Stomach (tissue), 8 donors: ENCODE measurements at regions not wholly inside any gene's neighbourhood (a gene's known extent, or its start where the extent isn't known, plus 50 kb on each side); places are given as distances from the start of the nearest gene placed in this dataset.

ENCODE experiments used
- DNase-seq, 2 donors: peaks; one replicate each; pipeline versions ENCODE4 v3.0.0 to v3.0.0-alpha.2; 2013 to 2019
- H3K27ac ChIP-seq, 5 donors: fragments of 200-600 bp in 4 of 5; sonication (generic) in 4 of 5; one replicate each; pipeline ENCODE4 v1.5.1; 2013 to 2019; ENCODE audit warnings: mild to moderate bottlenecking in 1 of 5, moderate library complexity in 1 of 5
- H3K27me3 ChIP-seq, 3 donors: fragments of 200-600 bp; sonication (generic); one replicate each; pipeline ENCODE4 v1.5.1; 2017 to 2019; ENCODE audit warnings: mixed run types in 1 of 3
- H3K36me3 ChIP-seq, 4 donors: fragments of 200-600 bp; sonication (generic); 1 replicate in 3 of 4; 2 replicates in 1 of 4; pipeline ENCODE4 v1.5.1; 2016 to 2019
- H3K4me1 ChIP-seq, 4 donors: fragments of 200-600 bp; sonication (generic); one replicate each; pipeline ENCODE4 v1.5.1; 2016 to 2019
- H3K4me3 ChIP-seq, 4 donors: fragments of 200-600 bp; sonication (generic) in 3 of 4; one replicate each; pipeline ENCODE4 v1.5.1; 2016 to 2019; ENCODE audit warnings: mild to moderate bottlenecking in 1 of 4
- H3K9me3 ChIP-seq, 4 donors: fragments of 200-600 bp; sonication (generic); one replicate each; pipeline ENCODE4 v1.5.1; 2016 to 2019
- CTCF ChIP-seq, 7 experiments: fragments of 450-650 bp in 4 of 7; fragments of 200-600 bp in 3 of 7; sonication (generic) in 3 of 7; IDR thresholded peaks; one replicate each; pipeline ENCODE4 v1.5.1; 2016 to 2019; ENCODE audit warnings: antibody characterized with exemption in 7 of 7, control low read depth in 2 of 7, mild to moderate bottlenecking in 1 of 7
- EP300 ChIP-seq: sonication (generic); formaldehyde crosslinking; IDR thresholded peaks from one replicate; pipeline ENCODE4 v1.6.1; 2017; ENCODE audit warnings: antibody characterized with exemption
- POLR2A ChIP-seq, 4 donors: fragments of 450-650 bp; IDR thresholded peaks; one replicate each; pipeline ENCODE4 v1.6.1; 2016; ENCODE audit warnings: antibody characterized with exemption in 4 of 4, control low read depth in 2 of 4, mild to moderate bottlenecking in 1 of 4, moderate library complexity in 1 of 4
- POLR2AphosphoS5 ChIP-seq, 3 donors: sonication (generic); formaldehyde crosslinking; IDR thresholded peaks; one replicate each; pipeline ENCODE4 v1.6.1; 2016; ENCODE audit warnings: antibody characterized with exemption in 3 of 3
- WGBS, 5 donors: extraction: QIAGEN DNeasy Blood & Tissue Kit in 3 of 5; methylation state at CpG; one replicate each; pipeline versions ENCODE4 v1.1.5 to v1.1.7; 2013 to 2018; 5-methylcytosine and 5-hydroxymethylcytosine counted together
- intact Hi-C: fragments of 100-400 bp; cut with DNase I; formaldehyde crosslinking; loops from one replicate; pipeline ENCODE4 v1.15.1; 2023; ENCODE audit warnings: low total_unique reads
- donor health status: healthy with polysubstance abuse.
- donor health status: Bipolar disorder and iron deficiency.
- donor health status: healthy.

GRCh38 chr16:79317026-79317425 lies 283.5 kb downstream of the MAF start:
- no peak for DNase-seq
- intact Hi-C loops: no loop called here
- no peak overlapping the region for H3K4me3 ChIP-seq
- H3K4me1 ChIP-seq: no peaks in the 10 kb centered on the region
- TF ChIP-seq EP300 (no peak), CTCF (IDR thresholded peaks at IDR 0.05) (no peak), POLR2AphosphoS5 (IDR thresholded peaks at IDR 0.05) (no peak), POLR2A (IDR thresholded peaks at IDR 0.05) (no peak)
- H3K27ac ChIP-seq: no peak overlapping the region
- H3K9me3 ChIP-seq: no peaks in the 10 kb centered on the region
- H3K27me3 ChIP-seq: peaks cover 0 to 13% (median 0%) of the 10 kb centered on the region in 3 donors
- H3K36me3 ChIP-seq: no peaks in the 10 kb centered on the region

DNA sequence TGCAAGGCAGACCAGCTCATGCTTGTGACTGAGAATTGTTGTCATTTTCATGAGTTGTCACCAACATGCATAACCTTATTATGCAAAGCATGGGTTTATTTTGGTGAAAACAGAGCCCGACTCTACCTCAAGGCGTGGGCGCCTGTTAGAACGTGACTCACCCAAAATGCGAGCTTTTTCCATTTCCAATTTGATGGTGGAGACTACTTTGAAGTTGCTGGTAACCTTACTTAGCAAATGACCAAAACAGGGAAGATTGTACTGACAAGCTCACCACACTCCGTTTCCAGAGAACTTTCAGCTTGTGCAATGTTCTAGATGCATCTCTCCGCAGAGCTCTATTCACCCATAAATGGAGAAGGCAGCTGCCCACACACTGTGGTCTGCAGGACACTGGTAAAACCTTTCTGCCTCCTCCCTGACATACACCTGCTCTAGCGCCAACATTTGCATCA lies 284.5 kb downstream of the MAF start:
- intact Hi-C loops: no loop called here
- TF ChIP-seq EP300 (no peak), CTCF (IDR thresholded peaks at IDR 0.05) (no peak), POLR2AphosphoS5 (IDR thresholded peaks at IDR 0.05) (no peak), POLR2A (IDR thresholded peaks at IDR 0.05) (no peak)
- no peak overlapping the region for H3K4me3 ChIP-seq
- H3K27ac ChIP-seq: no peak overlapping the region
- DNase-seq: no peak
- no peaks in the 10 kb centered on the region for H3K36me3 ChIP-seq
- H3K4me1 ChIP-seq: no peaks in the 10 kb centered on the region
- WGBS, 5 donors: 74 to 87% (median 79%) methylated on average over 8 of the region's 8 CpGs
- H3K27me3 ChIP-seq: peaks cover 0 to 13% (median 0%) of the 10 kb centered on the region in 3 donors
- no peaks in the 10 kb centered on the region for H3K9me3 ChIP-seq

DNA sequence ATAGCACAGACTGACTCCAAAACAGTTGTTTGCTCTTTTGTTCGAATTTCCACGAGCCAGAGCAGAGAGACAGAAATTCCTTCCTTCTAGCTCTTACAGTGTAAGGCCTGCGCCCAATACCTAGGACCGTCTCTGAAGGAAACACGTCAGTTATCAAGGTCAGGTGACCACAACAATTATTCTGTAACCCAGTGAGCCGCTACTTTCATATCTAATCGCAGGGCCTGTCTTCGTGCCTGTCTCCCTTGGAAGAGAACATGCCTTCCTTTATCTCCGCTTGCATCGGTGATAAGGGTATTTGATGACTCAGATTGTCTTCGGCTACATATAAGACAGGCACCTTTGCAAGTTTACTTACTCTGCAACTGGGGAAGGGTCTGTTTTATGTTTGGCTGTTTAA lies 288.0 kb downstream of the MAF start:
- H3K4me3 ChIP-seq: no peak overlapping the region
- no peak for DNase-seq
- H3K36me3 ChIP-seq: no peaks in the 10 kb centered on the region
- intact Hi-C loops: no loop called here
- TF ChIP-seq POLR2A (IDR thresholded peaks at IDR 0.05): no peak
- no peak for TF ChIP-seq EP300
- TF ChIP-seq POLR2AphosphoS5 (IDR thresholded peaks at IDR 0.05): no peak
- no peak for TF ChIP-seq CTCF (IDR thresholded peaks at IDR 0.05)
- 47 to 74% (median 60%) methylated on average over 11 of the region's 11 CpGs for WGBS, 5 donors
- peaks cover 0 to under 1% (median 0%) of the 10 kb centered on the region in 3 donors for H3K27me3 ChIP-seq
- no peak overlapping the region for H3K27ac ChIP-seq
- no peaks in the 10 kb centered on the region for H3K4me1 ChIP-seq
- no peaks in the 10 kb centered on the region for H3K9me3 ChIP-seq

GRCh38 chr16:79310710-79311109 lies 289.8 kb downstream of the MAF start:
- intact Hi-C loops: no loop called here
- H3K4me3 ChIP-seq: no peak overlapping the region

More at GRCh38 chr16:79310710-79311109, 289.8 kb downstream of the MAF start:
- Histone ChIP-seq H3K4me1 (no peaks in the 10 kb centered on the region), H3K9me3 (no peaks in the 10 kb centered on the region), H3K36me3 (no peaks in the 10 kb centered on the region), H3K27ac (no peak overlapping the region), H3K27me3 (no peaks in the 10 kb centered on the region)
- DNase-seq: peak in 1 of 2 donors; percentile 32
- 59 to 88% (median 69%) methylated on average over 7 of the region's 7 CpGs for WGBS, 5 donors
- TF ChIP-seq POLR2A (IDR thresholded peaks at IDR 0.05) (no peak), CTCF (IDR thresholded peaks at IDR 0.05) (no peak), EP300 (no peak), POLR2AphosphoS5 (IDR thresholded peaks at IDR 0.05) (no peak)
